Neural crest cell (in vitro differentiated cells): ENCODE measurements at regions not wholly inside any gene's neighbourhood (a gene's known extent, or its start where the extent isn't known, plus 50 kb on each side); places are given as distances from the start of the nearest gene placed in this dataset.
"Not testable (repeated sequence)": the region's sequence is repeated elsewhere in the genome, so short reads cannot be mapped to it uniquely, and the experiment has no call there.

Source experiments
- DNase-seq: peaks from one replicate; pipeline ENCODE4 v3.0.0; 2021; ENCODE audit warnings: low read depth, mixed read lengths, low spot score
- H3K27ac Mint-ChIP-seq: one replicate; pipeline ENCODE4 v1.8.0; 2021; ENCODE audit warnings: mild to moderate bottlenecking, mixed read lengths; ENCODE audit not compliant: unreplicated experiment
- H3K27me3 Mint-ChIP-seq: 2 replicates; pipeline ENCODE4 v1.8.0; 2021; ENCODE audit warnings: low read depth, mild to moderate bottlenecking, mixed read lengths
- H3K36me3 Mint-ChIP-seq: 2 replicates; pipeline ENCODE4 v1.8.0; 2021; ENCODE audit warnings: low read depth, mild to moderate bottlenecking, mixed read lengths
- H3K4me1 Mint-ChIP-seq: 2 replicates; pipeline ENCODE4 v1.8.0; 2021; ENCODE audit warnings: mixed read lengths
- H3K4me3 Mint-ChIP-seq: one replicate; pipeline ENCODE4 v1.8.0; 2021; ENCODE audit warnings: mild to moderate bottlenecking, mixed read lengths
- H3K9me3 Mint-ChIP-seq: 2 replicates; pipeline ENCODE4 v1.8.0; 2021; ENCODE audit warnings: mixed read lengths
- CTCF ChIP-seq: fragments of 200-600 bp; sonication (generic); conservative IDR thresholded peaks from 2 replicates; pipeline ENCODE4 v1.5.0; 2021; ENCODE audit warnings: antibody characterized with exemption, mild to moderate bottlenecking

DNA sequence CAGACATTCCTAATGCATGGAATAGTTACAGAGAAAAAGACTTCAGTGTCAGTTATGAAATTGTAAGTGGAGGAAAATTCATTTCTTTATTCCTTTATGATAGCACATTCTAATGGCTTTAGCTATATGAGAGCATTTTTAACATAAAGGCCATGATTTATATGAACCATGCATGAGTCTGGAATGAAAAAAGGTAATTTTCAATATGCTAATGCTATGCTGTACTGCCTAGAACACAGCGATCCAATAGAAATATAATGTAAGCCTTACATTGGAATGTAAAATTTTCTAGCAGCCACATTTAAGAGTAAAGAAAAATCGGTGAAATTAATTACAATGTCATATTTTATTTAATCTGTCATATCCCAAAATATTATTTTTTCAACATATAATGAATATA is 932.0 kb downstream of the C4orf33 start:
- Mint-ChIP-seq H3K27ac (no peak overlapping the region), H3K9me3 (no peaks in the 10 kb centered on the region), H3K4me3 (no peak overlapping the region), H3K4me1 (peaks cover 8% of the 10 kb centered on the region), H3K36me3 (no peaks in the 10 kb centered on the region), H3K27me3 (no peaks in the 10 kb centered on the region)
- no peak for TF ChIP-seq CTCF
- no peak for DNase-seq

DNA sequence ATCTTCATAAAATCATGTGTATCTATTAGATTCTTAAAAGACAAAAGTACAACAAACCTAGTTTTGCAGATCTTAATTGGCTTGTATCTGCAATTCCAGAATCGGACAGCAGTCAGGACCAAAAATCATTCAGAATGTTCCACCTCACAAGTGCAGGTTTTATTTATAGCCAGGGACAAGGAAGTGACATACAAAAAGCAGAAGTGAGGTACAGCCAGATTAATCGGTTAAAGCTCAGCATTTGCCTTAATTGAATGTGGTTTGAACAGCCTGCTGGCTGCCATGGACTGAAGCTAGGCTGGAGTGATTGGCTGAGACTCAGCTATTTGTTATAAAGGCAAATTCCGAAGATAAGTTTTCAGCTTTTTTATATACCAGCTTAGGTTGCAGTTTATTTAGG is 932.6 kb downstream of the C4orf33 start:
- TF ChIP-seq CTCF, result no peak
- no peaks in the 10 kb centered on the region for H3K36me3 Mint-ChIP-seq
- H3K27ac Mint-ChIP-seq, result no peak overlapping the region
- H3K4me3 Mint-ChIP-seq, result no peak overlapping the region
- peaks cover 8% of the 10 kb centered on the region for H3K4me1 Mint-ChIP-seq
- no peaks in the 10 kb centered on the region for H3K9me3 Mint-ChIP-seq
- DNase-seq, result no peak
- H3K27me3 Mint-ChIP-seq, result no peaks in the 10 kb centered on the region

- no peaks in the 10 kb centered on the region for H3K9me3 Mint-ChIP-seq
- H3K4me1 Mint-ChIP-seq, result peaks cover 8% of the 10 kb centered on the region
- TF ChIP-seq CTCF, result no peak
- no peak overlapping the region for H3K27ac Mint-ChIP-seq
- no peaks in the 10 kb centered on the region for H3K27me3 Mint-ChIP-seq
- no peak for DNase-seq
- H3K4me3 Mint-ChIP-seq, result no peak overlapping the region
- H3K36me3 Mint-ChIP-seq, result no peaks in the 10 kb centered on the region
Observed at GRCh38 chr4:130029442-130029841, 933.5 kb downstream of the C4orf33 start.

DNA sequence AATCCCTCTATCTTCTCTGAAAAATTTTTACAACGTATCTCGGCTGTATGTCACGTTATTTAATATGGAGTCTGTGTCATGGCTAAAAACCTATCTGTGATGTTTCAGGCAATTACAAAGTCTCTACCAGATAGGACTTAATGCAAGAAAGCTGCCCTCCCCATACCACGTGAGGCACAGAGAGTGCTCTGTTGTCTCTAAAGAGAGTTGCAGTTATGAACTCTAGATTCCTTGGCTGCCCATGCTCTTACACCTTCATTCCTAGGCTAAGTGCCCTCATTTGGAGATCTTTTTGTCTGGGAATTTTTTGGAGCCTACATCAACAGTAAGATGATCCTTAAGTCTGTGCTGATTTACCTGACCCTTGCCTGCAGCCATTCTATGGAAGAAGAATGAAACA is 935.9 kb downstream of the C4orf33 start:
- no peak for DNase-seq
- Mint-ChIP-seq H3K4me1 (peaks cover 4% of the 10 kb centered on the region), H3K36me3 (no peaks in the 10 kb centered on the region), H3K27ac (no peak overlapping the region), H3K9me3 (no peaks in the 10 kb centered on the region), H3K4me3 (no peak overlapping the region), H3K27me3 (no peaks in the 10 kb centered on the region)
- TF ChIP-seq CTCF, result no peak

GRCh38 chr4:130033657-130034056 is 937.7 kb downstream of the C4orf33 start:
- H3K27ac Mint-ChIP-seq, H3K4me3 Mint-ChIP-seq, H3K9me3 Mint-ChIP-seq, H3K27me3 Mint-ChIP-seq, DNase-seq, H3K4me1 Mint-ChIP-seq, H3K36me3 Mint-ChIP-seq: not testable (repeated sequence)

GRCh38 chr4:130034876-130035275 is 938.9 kb downstream of the C4orf33 start:
- no peak for DNase-seq
- Mint-ChIP-seq H3K36me3 (no peaks in the 10 kb centered on the region), H3K27me3 (no peaks in the 10 kb centered on the region), H3K4me3 (no peak overlapping the region), H3K27ac (no peak overlapping the region), H3K4me1 (no peaks in the 10 kb centered on the region), H3K9me3 (peaks cover 2% of the 10 kb centered on the region)
- no peak for TF ChIP-seq CTCF
